WI38 (cell line): ENCODE measurements at regions not wholly inside any gene's neighbourhood (a gene's known extent, or its start where the extent isn't known, plus 50 kb on each side); places are given as distances from the start of the nearest gene placed in this dataset.

ENCODE experiments used
- H3K4me3 ChIP-seq: 2 replicates; pipeline ENCODE4 v1.5.1; 2011; ENCODE audit warnings: low read depth, mild to moderate bottlenecking, control low read depth, low read length
- TF ChIP-seq, protein P1 (sequence below): IDR thresholded peaks from 2 replicates; pipeline ENCODE4 v1.5.1; 2012; ENCODE audit warnings: low read depth, mild to moderate bottlenecking, control low read depth, low read length

GRCh38 chr15:47932951-47933641 lies 187.7 kb upstream of the SLC24A5 start:
- TF ChIP-seq, protein P1, sequence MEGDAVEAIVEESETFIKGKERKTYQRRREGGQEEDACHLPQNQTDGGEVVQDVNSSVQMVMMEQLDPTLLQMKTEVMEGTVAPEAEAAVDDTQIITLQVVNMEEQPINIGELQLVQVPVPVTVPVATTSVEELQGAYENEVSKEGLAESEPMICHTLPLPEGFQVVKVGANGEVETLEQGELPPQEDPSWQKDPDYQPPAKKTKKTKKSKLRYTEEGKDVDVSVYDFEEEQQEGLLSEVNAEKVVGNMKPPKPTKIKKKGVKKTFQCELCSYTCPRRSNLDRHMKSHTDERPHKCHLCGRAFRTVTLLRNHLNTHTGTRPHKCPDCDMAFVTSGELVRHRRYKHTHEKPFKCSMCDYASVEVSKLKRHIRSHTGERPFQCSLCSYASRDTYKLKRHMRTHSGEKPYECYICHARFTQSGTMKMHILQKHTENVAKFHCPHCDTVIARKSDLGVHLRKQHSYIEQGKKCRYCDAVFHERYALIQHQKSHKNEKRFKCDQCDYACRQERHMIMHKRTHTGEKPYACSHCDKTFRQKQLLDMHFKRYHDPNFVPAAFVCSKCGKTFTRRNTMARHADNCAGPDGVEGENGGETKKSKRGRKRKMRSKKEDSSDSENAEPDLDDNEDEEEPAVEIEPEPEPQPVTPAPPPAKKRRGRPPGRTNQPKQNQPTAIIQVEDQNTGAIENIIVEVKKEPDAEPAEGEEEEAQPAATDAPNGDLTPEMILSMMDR = no peak
- no peak overlapping the region for H3K4me3 ChIP-seq

- TF ChIP-seq, protein P1 = no peak
- no peak overlapping the region for H3K4me3 ChIP-seq
Measured at GRCh38 chr15:47933865-47934264, 186.9 kb upstream of the SLC24A5 start.

GRCh38 chr15:47934342-47934741 lies 186.4 kb upstream of the SLC24A5 start:
- TF ChIP-seq, protein P1 = no peak
- no peak overlapping the region for H3K4me3 ChIP-seq

DNA sequence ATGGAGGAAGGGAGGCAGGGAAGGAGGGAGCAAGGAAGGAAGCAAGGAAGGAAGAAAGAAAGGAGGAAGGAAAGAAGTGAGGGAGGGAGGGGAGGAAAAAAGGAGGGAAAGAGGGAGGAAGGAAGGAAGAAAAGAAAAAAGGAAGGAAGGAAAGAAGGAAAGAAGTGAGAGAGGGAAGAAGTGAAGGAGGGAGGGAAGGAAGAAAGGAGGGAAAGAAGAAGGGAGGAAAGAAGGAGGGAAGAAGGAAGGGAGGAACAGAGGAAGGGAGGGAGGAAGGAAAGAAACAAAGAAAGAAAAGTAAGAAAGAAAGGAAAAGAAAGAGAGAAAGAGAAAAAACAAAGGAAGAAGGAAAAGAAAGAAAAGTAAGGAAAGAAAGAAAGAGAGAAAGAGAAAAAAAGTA lies 183.0 kb upstream of the SLC24A5 start:
- no peak overlapping the region for H3K4me3 ChIP-seq
- TF ChIP-seq, protein P1 = no peak

GRCh38 chr15:47944637-47945288 lies 176.0 kb upstream of the SLC24A5 start:
- no peak overlapping the region for H3K4me3 ChIP-seq
- TF ChIP-seq, protein P1 = no peak

DNA sequence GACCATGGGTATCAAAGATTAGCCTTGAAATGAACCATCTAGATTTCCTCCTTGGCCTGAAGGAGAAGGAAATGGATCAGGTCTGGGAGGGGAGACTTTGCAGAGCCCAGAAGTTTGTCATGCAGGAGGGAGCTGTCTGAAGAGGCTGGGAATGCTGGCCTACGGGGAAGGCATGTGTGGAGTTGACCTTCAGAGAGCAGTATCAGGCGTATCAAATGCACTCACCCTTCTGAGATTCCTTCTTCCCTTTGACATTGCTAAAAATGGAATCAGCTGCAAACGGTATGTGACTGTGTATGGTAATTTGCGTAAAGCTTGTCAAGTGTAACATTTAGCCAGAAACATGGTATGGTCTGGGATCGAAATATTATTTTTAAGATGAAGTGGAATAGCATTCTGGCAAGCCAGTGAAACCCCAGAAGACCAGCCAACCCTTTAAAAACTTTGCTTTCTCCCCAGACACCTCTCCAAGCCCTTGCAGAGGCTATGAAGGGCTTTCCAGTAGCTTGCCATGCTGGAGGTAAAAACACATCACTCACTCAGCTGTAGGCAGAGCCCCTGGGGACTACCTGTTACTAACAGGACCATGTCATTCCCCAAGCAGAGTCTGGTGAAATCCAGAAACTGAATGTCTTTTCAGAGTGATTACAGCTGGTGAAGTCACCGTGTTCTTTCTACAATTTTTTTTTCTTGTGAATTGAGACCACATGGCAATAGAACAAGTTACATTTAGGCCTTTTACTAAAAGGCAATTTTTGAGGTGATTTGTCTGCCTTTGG lies 174.7 kb upstream of the SLC24A5 start:
- no peak overlapping the region for H3K4me3 ChIP-seq
- TF ChIP-seq, protein P1 = no peak

GRCh38 chr15:47949815-47950214 lies 171.0 kb upstream of the SLC24A5 start:
- H3K4me3 ChIP-seq = no peak overlapping the region
- TF ChIP-seq, protein P1 = no peak
